ENCODE measurements at regions not wholly inside any gene's neighbourhood (a gene's known extent, or its start where the extent isn't known, plus 50 kb on each side); places are given as distances from the start of the nearest gene placed in this dataset.

DNA sequence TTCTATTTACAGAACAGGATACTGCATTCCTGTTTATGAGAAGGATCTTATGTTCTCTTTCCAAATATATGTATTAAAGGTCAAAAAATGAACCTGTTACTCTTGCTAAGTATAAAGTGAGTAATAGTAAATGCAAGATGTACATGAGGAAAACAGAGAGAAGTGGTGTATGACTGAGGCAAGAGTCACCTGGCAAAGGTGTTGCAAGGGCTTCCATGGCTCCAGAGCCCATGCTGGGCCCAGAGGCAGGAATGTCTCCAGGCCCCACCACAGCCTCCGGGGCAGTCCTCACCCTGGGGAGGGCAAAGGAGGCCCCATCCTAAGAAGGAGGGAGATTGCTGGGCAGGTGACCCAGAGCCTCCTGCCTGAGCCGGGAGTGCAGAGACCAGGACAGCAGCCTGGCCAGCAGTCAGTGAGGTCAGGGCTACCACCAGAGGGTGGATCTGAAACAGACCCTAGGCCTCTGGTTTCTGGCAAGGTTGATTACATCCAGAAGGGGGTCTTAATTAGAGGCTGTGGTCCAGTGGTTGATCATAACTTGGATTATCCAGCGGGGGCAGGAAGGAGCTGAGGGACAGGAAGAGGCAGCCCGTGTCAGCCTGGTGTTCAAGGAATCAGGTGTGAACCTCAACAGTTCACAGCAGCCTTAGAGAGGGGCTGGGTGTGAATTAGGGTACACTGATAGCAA lies 57.3 kb upstream of the CPLX2 start:
- TF ChIP-seq, protein P1, sequence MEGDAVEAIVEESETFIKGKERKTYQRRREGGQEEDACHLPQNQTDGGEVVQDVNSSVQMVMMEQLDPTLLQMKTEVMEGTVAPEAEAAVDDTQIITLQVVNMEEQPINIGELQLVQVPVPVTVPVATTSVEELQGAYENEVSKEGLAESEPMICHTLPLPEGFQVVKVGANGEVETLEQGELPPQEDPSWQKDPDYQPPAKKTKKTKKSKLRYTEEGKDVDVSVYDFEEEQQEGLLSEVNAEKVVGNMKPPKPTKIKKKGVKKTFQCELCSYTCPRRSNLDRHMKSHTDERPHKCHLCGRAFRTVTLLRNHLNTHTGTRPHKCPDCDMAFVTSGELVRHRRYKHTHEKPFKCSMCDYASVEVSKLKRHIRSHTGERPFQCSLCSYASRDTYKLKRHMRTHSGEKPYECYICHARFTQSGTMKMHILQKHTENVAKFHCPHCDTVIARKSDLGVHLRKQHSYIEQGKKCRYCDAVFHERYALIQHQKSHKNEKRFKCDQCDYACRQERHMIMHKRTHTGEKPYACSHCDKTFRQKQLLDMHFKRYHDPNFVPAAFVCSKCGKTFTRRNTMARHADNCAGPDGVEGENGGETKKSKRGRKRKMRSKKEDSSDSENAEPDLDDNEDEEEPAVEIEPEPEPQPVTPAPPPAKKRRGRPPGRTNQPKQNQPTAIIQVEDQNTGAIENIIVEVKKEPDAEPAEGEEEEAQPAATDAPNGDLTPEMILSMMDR (IDR thresholded peaks at IDR 0.05), result no peak
- no peak for TF ChIP-seq POLR2A (IDR thresholded peaks at IDR 0.05)

Data from breast epithelium (tissue), 3 donors.